ENCODE measurements at regions not wholly inside any gene's neighbourhood (a gene's known extent, or its start where the extent isn't known, plus 50 kb on each side); places are given as distances from the start of the nearest gene placed in this dataset.

DNA sequence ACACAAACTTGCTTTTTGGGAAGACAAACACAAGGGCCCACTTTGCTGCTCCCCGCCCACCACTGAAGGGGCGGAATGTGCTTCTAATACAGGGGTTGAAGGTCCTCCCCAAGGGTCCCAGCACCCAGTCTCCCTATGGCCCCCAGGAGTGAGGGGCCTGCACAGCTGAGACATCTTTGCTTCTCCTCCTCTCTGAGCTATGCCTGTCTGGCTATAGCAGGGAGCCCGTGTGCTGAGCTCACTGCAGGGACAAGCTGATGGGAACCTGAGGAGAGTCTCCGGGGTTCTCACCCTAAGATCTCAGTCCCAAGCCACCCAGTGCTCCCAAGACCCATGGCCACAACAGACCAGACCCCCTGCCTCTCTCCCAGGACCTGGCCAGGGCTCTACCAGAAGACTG lies 61.1 kb upstream of the ACAN start:
- no peak for DNase-seq (ENCODE audit: low read depth in 2 of 2)

- DNase-seq (ENCODE audit: low read depth in 2 of 2): no peak
Measured at GRCh38 chr15:88744548-88745020, 58.7 kb upstream of the ACAN start.

- no peak for DNase-seq (ENCODE audit: low read depth in 2 of 2)
Measured at GRCh38 chr15:88745065-88745464, 58.2 kb upstream of the ACAN start.

DNA sequence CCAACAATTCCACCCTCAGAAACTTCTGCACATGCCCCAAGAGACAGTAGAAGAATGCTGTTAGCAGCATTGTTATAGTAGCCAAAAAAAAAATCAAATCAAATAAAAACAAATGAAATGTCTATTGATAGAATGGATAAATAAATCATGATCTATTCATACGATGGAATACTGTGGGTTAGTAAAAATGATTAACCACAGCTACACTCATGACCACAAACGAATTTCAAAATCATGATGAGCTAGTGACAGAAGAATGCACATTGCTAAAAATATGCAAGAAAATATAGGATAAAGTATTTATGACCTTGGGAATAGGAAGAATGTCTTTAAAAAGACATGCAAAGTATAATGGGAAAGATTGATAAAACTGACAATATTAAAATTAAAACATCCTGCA lies 57.5 kb upstream of the ACAN start:
- DNase-seq (ENCODE audit: low read depth in 2 of 2): no peak

- DNase-seq (ENCODE audit: low read depth in 2 of 2): no peak
Measured at GRCh38 chr15:88746451-88746850, 56.8 kb upstream of the ACAN start.

DNA sequence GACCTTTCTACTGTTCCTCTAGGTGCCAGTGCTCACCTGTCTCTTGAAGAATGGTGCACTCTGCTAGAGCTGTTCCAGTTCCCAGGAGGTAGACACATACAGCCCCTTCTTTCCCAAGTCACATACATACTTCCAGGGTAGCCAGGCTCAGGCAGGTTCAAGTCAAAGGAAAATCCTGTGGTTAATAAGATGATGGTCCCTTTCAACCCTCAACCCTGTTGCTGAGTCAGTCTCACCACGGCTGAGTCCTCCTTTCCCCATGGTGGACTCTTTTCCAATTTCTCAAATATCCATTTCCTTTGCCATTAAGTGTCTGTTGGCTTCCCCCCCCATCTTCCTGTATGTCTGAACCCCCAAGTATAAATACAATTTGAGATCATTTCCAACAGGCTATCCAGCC lies 56.1 kb upstream of the ACAN start:
- no peak for DNase-seq (ENCODE audit: low read depth in 2 of 2)

GRCh38 chr15:88747631-88748030 lies 55.6 kb upstream of the ACAN start:
- no peak for DNase-seq (ENCODE audit: low read depth in 2 of 2)

DNA sequence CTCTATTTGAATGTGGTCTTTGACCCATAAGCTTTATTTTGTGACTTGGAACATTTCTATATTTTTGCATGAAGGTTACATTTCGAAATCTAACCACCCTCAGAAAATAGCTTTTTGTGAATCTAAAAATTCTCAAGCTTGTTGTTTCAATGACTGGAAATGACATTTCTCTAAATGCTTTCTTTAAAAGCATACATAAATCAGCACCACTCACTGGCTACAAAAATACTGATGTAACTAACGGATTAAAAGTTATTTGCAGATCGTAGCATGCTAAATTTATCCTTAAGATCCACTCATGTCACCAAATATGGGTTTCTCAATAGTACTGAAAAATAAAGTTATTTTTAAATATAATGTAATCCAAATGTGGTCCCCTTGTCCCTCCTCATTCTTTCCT lies 55.2 kb upstream of the ACAN start:
- no peak for DNase-seq (ENCODE audit: low read depth in 2 of 2)

GRCh38 chr15:88748651-88749050 lies 54.6 kb upstream of the ACAN start:
- DNase-seq (ENCODE audit: low read depth in 2 of 2): no peak

GRCh38 chr15:88749699-88750098 lies 53.5 kb upstream of the ACAN start:
- DNase-seq (ENCODE audit: low read depth in 2 of 2): no peak

DNA sequence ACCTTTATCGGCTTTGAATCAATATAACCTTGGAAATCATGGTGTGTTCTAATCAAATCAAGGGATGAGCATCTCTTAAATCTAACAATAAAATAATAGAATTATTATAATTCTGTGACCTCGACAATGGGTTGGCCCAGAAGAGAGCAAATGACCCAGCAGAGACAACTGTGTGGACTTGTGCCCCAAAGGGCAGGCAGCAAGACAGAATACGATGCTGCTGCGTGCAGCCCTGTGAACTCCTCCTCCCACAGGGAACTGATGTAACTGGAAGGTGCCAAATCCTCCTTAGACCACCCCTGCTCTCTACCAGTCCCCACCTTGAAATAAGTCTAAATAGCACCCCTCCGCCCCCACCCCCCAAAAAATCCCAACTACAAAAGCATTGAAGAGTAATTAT lies 50.7 kb upstream of the ACAN start:
- DNase-seq (ENCODE audit: low read depth in 2 of 2): no peak

DNA sequence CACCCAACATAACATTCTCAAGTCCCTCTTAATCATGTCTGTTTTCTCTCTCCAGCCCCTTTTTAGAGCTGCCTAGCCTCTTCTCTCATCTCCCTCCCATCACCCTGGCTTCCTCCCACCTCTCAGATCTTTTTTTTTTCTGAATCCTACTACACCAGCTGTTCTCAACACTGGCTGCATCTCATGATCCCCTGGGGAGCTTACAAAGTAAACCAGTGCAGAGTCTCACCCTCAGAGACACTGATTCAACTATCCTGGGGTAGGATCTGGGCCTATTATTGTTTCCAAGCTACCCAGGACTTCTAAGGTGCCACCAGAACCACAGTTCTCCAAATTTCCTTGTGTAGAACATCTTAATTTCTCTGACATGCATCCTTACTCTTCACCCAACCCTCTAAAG lies 50.3 kb upstream of the ACAN start:
- no peak for DNase-seq (ENCODE audit: low read depth in 2 of 2)

Measured in lung microvascular endothelial cell (primary cell).